Right lobe of liver (tissue), 6 donors: ENCODE measurements at regions not wholly inside any gene's neighbourhood (a gene's known extent, or its start where the extent isn't known, plus 50 kb on each side); places are given as distances from the start of the nearest gene placed in this dataset.

Source experiments
- ATAC-seq, 4 donors: fragments of 200-7000 bp; cut with Tn5 transposase; one replicate each; pipeline ENCODE4 v1.9.1; 2020; ENCODE audit warnings: mild to moderate bottlenecking in 4 of 4, moderate library complexity in 4 of 4
- DNase-seq, 3 donors: peaks; one replicate each; pipeline ENCODE4 v3.0.0-alpha.2; 2020
- H3K27ac ChIP-seq, 3 donors: fragments of 200-600 bp; one replicate each; pipeline ENCODE4 v1.8.0; 2022
- H3K27me3 ChIP-seq, 2 donors: fragments of 200-600 bp; one replicate each; pipeline ENCODE4 v1.8.0; 2022
- H3K36me3 ChIP-seq, 4 donors: fragments of 200-600 bp; sonication (generic) in 1 of 4; one replicate each; pipeline versions ENCODE4 v1.5.1 to v1.8.0; 2017 to 2022; ENCODE audit warnings: control low read depth in 1 of 4
- H3K4me1 ChIP-seq, 4 donors: fragments of 200-600 bp; sonication (generic) in 1 of 4; one replicate each; pipeline versions ENCODE4 v1.5.1 to v1.8.0; 2017 to 2022; ENCODE audit warnings: control low read depth in 1 of 4
- H3K4me3 ChIP-seq, 3 donors: fragments of 200-600 bp; one replicate each; pipeline ENCODE4 v1.8.0; 2022
- H3K9me3 ChIP-seq, 4 donors: fragments of 200-600 bp; sonication (generic) in 1 of 4; one replicate each; pipeline versions ENCODE4 v1.5.1 to v1.8.0; 2017 to 2022; ENCODE audit warnings: control low read depth in 1 of 4
- POLR2A ChIP-seq: fragments of 450-650 bp; IDR thresholded peaks from one replicate; pipeline ENCODE4 v1.6.1; 2017; ENCODE audit warnings: antibody characterized with exemption, mild to moderate bottlenecking
- WGBS: methylation state at CpG from one replicate; pipeline ENCODE4 v1.1.6; 2018; ENCODE audit warnings: low coverage, low lambda C conversion rate; ENCODE audit not compliant: insufficient coverage; ENCODE audit errors: missing lambda C conversion rate; 5-methylcytosine and 5-hydroxymethylcytosine counted together
- intact Hi-C, 2 donors: fragments of 100-400 bp; cut with DNase I; formaldehyde crosslinking; loops; one replicate each; pipeline versions ENCODE4 v1.11.2 to v1.14.1; 2022
- TF ChIP-seq, protein P1 (sequence below), 4 donors: fragments of 200-600 bp in 3 of 4; fragments of 450-650 bp in 1 of 4; IDR thresholded peaks; one replicate each; pipeline versions ENCODE4 v1.5.1 to v1.8.0; 2016 to 2022; ENCODE audit warnings: antibody characterized with exemption in 4 of 4, mild to moderate bottlenecking in 2 of 4
- donor health status: DM: no; HTN: yes; CAD: no.
- donor health status: DM: no; HTN: no; CAD: no.
- donor health status: DM: no; HTN: no; CAD: no.
- donor health status: DM: no; HTN: yes; CAD: no.
- donor health status: DM: no; HTN: yes; CAD: no.

- ATAC-seq, result no peak
- no peak for TF ChIP-seq POLR2A
- TF ChIP-seq, protein P1, sequence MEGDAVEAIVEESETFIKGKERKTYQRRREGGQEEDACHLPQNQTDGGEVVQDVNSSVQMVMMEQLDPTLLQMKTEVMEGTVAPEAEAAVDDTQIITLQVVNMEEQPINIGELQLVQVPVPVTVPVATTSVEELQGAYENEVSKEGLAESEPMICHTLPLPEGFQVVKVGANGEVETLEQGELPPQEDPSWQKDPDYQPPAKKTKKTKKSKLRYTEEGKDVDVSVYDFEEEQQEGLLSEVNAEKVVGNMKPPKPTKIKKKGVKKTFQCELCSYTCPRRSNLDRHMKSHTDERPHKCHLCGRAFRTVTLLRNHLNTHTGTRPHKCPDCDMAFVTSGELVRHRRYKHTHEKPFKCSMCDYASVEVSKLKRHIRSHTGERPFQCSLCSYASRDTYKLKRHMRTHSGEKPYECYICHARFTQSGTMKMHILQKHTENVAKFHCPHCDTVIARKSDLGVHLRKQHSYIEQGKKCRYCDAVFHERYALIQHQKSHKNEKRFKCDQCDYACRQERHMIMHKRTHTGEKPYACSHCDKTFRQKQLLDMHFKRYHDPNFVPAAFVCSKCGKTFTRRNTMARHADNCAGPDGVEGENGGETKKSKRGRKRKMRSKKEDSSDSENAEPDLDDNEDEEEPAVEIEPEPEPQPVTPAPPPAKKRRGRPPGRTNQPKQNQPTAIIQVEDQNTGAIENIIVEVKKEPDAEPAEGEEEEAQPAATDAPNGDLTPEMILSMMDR (IDR thresholded peaks at IDR 0.05), result no peak
Measured at GRCh38 chr10:126803394-126803793, 101.8 kb upstream of the DOCK1 start.

DNA sequence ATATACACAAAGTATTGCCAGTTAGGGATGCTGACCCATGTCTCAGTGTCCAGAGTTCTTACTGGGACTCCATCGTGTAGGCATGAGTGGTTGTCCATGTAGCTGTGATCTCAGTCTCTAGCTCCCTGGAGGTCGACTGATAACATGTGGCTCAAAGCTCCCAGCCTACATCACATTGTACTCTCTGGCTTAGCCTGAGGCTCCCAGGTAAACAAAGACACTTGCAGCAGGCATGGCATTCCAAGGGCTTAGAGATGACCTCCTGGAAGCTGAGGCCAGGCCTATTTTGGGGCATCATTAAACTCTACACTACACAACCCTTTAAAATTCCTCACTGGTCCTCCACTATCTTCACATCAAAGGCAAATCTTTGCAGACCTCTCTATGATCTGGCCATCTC, 100.8 kb upstream of the DOCK1 start:
- Histone ChIP-seq H3K27me3 (no peaks in the 10 kb centered on the region), H3K36me3 (no peaks in the 10 kb centered on the region), H3K4me1 (no peaks in the 10 kb centered on the region), H3K27ac (no peak overlapping the region), H3K9me3 (no peaks in the 10 kb centered on the region), H3K4me3 (no peak overlapping the region)
- ATAC-seq, result no peak
- TF ChIP-seq, protein P1 (IDR thresholded peaks at IDR 0.05), result no peak
- TF ChIP-seq POLR2A, result no peak
- WGBS, result no CpG with 5 or more reads among the region's 2 CpGs
- intact Hi-C loops, result no loop called here
- DNase-seq, result no peak

More at GRCh38 chr10:126803394-126803793, 101.8 kb upstream of the DOCK1 start:
- no peaks in the 10 kb centered on the region for H3K4me1 ChIP-seq
- no peaks in the 10 kb centered on the region for H3K9me3 ChIP-seq
- no peaks in the 10 kb centered on the region for H3K36me3 ChIP-seq
- DNase-seq, result no peak
- no peak overlapping the region for H3K27ac ChIP-seq
- intact Hi-C loops, result no loop called here
- 88% methylated on average over 1 of the region's 1 CpG for whole genome bisulfite sequencing
- no peak overlapping the region for H3K4me3 ChIP-seq
- H3K27me3 ChIP-seq, result no peaks in the 10 kb centered on the region

- no peak for ATAC-seq
- DNase-seq, result no peak
- intact Hi-C loops, result no loop called here
- Histone ChIP-seq H3K4me1 (no peaks in the 10 kb centered on the region), H3K36me3 (no peaks in the 10 kb centered on the region), H3K4me3 (no peak overlapping the region), H3K27ac (no peak overlapping the region), H3K27me3 (no peaks in the 10 kb centered on the region), H3K9me3 (no peaks in the 10 kb centered on the region)
- WGBS, result 48% methylated on average over 2 of the region's 2 CpGs
- TF ChIP-seq, protein P1 (IDR thresholded peaks at IDR 0.05), result no peak
- no peak for TF ChIP-seq POLR2A
Measured at GRCh38 chr10:126806498-126806897, 98.7 kb upstream of the DOCK1 start.

DNA sequence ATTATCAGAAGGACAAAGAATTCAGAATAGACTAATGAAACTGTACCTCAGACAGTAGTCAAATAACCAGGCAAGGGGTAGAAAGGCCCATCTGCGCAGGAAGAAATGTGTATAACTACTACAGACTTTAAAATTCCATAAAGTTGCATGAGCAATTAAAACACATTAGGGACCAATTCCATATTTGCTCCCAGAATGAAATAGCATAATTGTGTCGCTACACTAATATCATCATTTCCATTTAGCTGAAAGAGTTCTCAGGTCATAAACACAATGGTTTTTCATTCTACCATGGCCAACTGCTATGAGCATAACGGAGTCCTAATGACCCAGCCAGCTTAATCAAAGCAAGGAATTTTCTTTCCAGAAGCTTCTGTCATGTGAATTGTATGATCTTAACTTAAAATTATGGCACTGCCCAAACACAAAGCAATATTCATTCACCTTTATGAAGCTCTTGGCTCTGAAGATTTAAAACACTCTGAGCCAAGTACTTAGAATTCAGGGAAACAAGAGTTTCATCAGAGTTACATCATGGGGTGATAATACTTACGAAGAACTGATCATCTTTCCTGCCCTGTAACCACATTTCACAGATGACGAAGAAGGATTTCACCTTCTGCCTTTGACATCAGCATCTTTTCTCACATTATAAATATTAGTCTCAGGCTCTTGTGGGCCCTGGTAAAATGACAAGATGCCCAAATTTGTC, 98.1 kb upstream of the DOCK1 start:
- no peak for ATAC-seq
- Histone ChIP-seq H3K27me3 (no peaks in the 10 kb centered on the region), H3K4me3 (no peak overlapping the region), H3K9me3 (no peaks in the 10 kb centered on the region), H3K27ac (no peak overlapping the region), H3K4me1 (no peaks in the 10 kb centered on the region), H3K36me3 (no peaks in the 10 kb centered on the region)
- TF ChIP-seq, protein P1 (IDR thresholded peaks at IDR 0.05), result no peak
- TF ChIP-seq POLR2A, result no peak
- intact Hi-C loops, result no loop called here
- no peak for DNase-seq
- WGBS, result 57% methylated on average over 5 of the region's 5 CpGs
